ENCODE measurements at regions not wholly inside any gene's neighbourhood (a gene's known extent, or its start where the extent isn't known, plus 50 kb on each side); places are given as distances from the start of the nearest gene placed in this dataset.

DNA sequence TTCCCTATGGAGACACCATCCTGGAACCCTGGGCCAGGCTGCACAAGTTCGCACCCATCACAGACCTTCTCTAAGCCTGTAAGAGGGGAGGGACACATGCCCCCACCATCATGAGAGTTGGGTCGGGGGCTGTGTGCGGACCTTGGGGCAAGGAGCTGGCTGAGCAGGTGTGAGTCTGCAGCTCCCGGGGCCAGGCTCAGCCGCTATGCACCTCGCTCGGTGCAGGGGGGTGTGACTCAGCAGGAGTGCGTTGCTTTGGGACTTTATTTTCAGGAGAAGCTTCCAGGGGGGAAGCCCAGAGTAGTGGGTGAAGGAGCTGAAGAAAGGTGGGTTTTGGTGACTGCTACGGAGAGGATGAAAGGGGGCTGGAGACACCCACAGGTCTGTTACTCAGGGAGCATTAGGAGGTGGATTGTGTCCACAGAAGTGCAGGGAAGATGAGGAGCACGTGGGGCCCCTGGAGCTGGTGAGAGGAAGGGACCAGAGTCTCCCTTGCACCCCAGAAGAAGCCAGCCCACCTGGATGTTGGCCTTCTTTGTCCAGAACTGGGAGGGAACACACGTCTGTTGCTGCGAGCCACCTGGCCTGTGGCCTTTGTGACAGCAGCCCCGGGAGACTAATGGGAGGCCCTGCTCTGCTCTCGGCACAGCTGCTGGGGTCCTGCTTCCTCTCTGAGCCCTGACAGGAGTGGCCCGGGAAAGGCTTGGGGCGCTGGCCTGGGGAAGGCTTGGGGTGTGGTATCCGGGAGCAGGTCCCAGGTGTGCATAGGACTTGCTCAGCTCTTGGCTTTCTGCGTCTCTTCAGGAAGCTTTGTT, 162.6 kb downstream of the TEX29 start:
- Histone ChIP-seq H3F3A (ENCODE audit: insufficient read depth, low read length) (no peaks in the 10 kb centered on the region), H3K4me1 (ENCODE audit: low read length) (no peaks in the 10 kb centered on the region), H3K36me3 (replicated peaks; ENCODE audit: insufficient read depth, low read length) (no peaks in the 10 kb centered on the region), H3K4me3 (ENCODE audit: low read length) (no peak overlapping the region), H2AFZ (ENCODE audit: low read length) (no peak overlapping the region), H3K79me2 (ENCODE audit: low read length) (peaks cover 16% of the 10 kb centered on the region; the same call in 1 of the 2 replicates), H3K9me3 (replicated peaks; ENCODE audit: insufficient read depth, low read length) (no peaks in the 10 kb centered on the region), H3K9ac (ENCODE audit: low read length) (no peak overlapping the region), H4K20me1 (ENCODE audit: insufficient read depth, low read length) (no peaks in the 10 kb centered on the region), H3K27me3 (replicated peaks; ENCODE audit: insufficient read depth, low read length) (no peaks in the 10 kb centered on the region), H3K9me2 (replicated peaks; ENCODE audit: insufficient read depth, low read length) (no peaks in the 10 kb centered on the region), H3K4me2 (ENCODE audit: low read depth, low read length) (no peak overlapping the region), H3K27ac (ENCODE audit: low read length) (no peak overlapping the region)
- TF ChIP-seq EZH2 (optimal IDR thresholded peaks at IDR 0.05; ENCODE audit: low read depth, low read length) (no peak), EZH2phosphoT487 (IDR thresholded peaks at IDR 0.05; ENCODE audit: low read length) (no peak)
- TF ChIP-seq, protein P1, sequence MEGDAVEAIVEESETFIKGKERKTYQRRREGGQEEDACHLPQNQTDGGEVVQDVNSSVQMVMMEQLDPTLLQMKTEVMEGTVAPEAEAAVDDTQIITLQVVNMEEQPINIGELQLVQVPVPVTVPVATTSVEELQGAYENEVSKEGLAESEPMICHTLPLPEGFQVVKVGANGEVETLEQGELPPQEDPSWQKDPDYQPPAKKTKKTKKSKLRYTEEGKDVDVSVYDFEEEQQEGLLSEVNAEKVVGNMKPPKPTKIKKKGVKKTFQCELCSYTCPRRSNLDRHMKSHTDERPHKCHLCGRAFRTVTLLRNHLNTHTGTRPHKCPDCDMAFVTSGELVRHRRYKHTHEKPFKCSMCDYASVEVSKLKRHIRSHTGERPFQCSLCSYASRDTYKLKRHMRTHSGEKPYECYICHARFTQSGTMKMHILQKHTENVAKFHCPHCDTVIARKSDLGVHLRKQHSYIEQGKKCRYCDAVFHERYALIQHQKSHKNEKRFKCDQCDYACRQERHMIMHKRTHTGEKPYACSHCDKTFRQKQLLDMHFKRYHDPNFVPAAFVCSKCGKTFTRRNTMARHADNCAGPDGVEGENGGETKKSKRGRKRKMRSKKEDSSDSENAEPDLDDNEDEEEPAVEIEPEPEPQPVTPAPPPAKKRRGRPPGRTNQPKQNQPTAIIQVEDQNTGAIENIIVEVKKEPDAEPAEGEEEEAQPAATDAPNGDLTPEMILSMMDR (IDR thresholded peaks at IDR 0.05; ENCODE audit: low read length) = no peak
- no peak for DNase-seq

DNA sequence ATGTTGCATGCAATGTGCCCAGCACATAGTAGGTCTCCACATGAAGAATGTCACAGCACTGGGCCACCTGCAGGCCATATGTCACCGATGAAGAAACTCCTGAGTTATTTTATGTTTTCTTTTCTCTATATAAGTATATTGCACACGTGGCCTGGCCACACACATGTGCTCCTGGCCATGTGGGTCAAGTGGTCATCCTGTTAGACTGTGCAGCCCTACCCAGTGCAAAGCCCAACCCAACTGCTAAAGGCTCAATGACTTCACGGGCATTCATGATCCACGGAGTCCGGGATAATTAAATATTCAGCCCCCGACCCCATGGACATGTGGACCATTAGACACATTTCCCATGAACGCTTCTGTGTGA, 163.2 kb downstream of the TEX29 start:
- H3K4me3 ChIP-seq (ENCODE audit: low read length) = no peak overlapping the region
- no peaks in the 10 kb centered on the region for H3K9me2 ChIP-seq (replicated peaks; ENCODE audit: insufficient read depth, low read length)
- no peaks in the 10 kb centered on the region for H3K36me3 ChIP-seq (replicated peaks; ENCODE audit: insufficient read depth, low read length)
- H3K79me2 ChIP-seq (ENCODE audit: low read length) = peaks cover 16% of the 10 kb centered on the region; the same call in 1 of the 2 replicates
- no peaks in the 10 kb centered on the region for H3K27me3 ChIP-seq (replicated peaks; ENCODE audit: insufficient read depth, low read length)
- no peak overlapping the region for H3K4me2 ChIP-seq (ENCODE audit: low read depth, low read length)
- H2AFZ ChIP-seq (ENCODE audit: low read length) = no peak overlapping the region
- no peaks in the 10 kb centered on the region for H3F3A ChIP-seq (ENCODE audit: insufficient read depth, low read length)
- no peaks in the 10 kb centered on the region for H3K9me3 ChIP-seq (replicated peaks; ENCODE audit: insufficient read depth, low read length)
- no peak overlapping the region for H3K27ac ChIP-seq (ENCODE audit: low read length)
- no peaks in the 10 kb centered on the region for H4K20me1 ChIP-seq (ENCODE audit: insufficient read depth, low read length)
- TF ChIP-seq, protein P1 (IDR thresholded peaks at IDR 0.05; ENCODE audit: low read length) = no peak
- TF ChIP-seq EZH2 (optimal IDR thresholded peaks at IDR 0.05; ENCODE audit: low read depth, low read length) = no peak
- TF ChIP-seq EZH2phosphoT487 (IDR thresholded peaks at IDR 0.05; ENCODE audit: low read length) = no peak
- H3K9ac ChIP-seq (ENCODE audit: low read length) = no peak overlapping the region
- no peak for DNase-seq
- H3K4me1 ChIP-seq (ENCODE audit: low read length) = no peaks in the 10 kb centered on the region

DNA sequence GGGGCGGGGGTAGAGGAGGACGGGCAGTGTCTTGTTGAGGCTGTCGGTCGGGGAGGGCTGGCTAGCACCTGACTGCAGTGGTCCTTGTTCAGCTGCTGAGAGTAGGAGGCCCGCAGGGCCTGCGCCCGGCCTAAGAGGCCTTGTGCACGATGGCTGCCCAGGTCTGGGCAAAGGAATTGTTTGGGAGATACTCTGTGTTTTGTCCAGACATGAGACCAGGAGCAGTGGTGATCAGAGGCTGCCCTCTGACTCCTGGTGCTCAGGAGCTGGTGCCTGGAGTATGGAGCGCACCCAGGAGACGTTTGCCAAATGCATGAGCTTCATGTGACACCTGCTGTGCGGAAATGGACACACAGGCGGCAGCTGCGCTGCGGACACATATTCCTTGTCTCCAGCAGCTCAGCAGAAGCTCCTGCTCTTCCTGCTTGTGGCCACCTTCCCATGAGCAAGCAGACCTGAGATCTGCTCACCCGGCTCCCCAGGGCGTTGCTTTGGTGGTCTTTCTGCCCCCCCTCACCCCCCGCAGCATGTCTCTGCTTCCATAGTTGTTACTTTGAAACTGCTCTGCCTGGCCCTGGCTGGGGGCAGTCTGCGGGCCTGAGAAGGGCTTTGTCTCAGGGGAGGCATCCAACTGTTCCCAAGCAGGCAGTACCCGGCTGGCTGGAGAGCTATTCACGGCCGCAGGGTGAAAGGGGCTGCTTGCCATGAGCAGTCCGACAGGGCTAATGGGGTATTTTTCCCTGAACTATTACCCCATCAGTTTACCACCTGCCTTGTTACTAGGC, 163.9 kb downstream of the TEX29 start:
- Histone ChIP-seq H3K36me3 (replicated peaks; ENCODE audit: insufficient read depth, low read length) (no peaks in the 10 kb centered on the region), H3K4me2 (ENCODE audit: low read depth, low read length) (no peak overlapping the region), H3K9ac (ENCODE audit: low read length) (no peak overlapping the region), H3K27ac (ENCODE audit: low read length) (no peak overlapping the region), H3K4me3 (ENCODE audit: low read length) (no peak overlapping the region), H3K27me3 (replicated peaks; ENCODE audit: insufficient read depth, low read length) (no peaks in the 10 kb centered on the region), H4K20me1 (ENCODE audit: insufficient read depth, low read length) (no peaks in the 10 kb centered on the region), H3K9me3 (replicated peaks; ENCODE audit: insufficient read depth, low read length) (no peaks in the 10 kb centered on the region), H2AFZ (ENCODE audit: low read length) (no peak overlapping the region), H3K9me2 (replicated peaks; ENCODE audit: insufficient read depth, low read length) (no peaks in the 10 kb centered on the region), H3F3A (ENCODE audit: insufficient read depth, low read length) (no peaks in the 10 kb centered on the region), H3K79me2 (ENCODE audit: low read length) (peaks cover 16% of the 10 kb centered on the region; the same call in 1 of the 2 replicates), H3K4me1 (ENCODE audit: low read length) (no peaks in the 10 kb centered on the region)
- DNase-seq = no peak
- TF ChIP-seq, protein P1 (IDR thresholded peaks at IDR 0.05; ENCODE audit: low read length) = no peak
- no peak for TF ChIP-seq EZH2 (optimal IDR thresholded peaks at IDR 0.05; ENCODE audit: low read depth, low read length)
- no peak for TF ChIP-seq EZH2phosphoT487 (IDR thresholded peaks at IDR 0.05; ENCODE audit: low read length)
